ENCODE measurements at regions not wholly inside any gene's neighbourhood (a gene's known extent, or its start where the extent isn't known, plus 50 kb on each side); places are given as distances from the start of the nearest gene placed in this dataset.

GRCh38 chr4:29259556-29259955 lies 1460.6 kb upstream of the PCDH7 start:
- H3K4me3 ChIP-seq (ENCODE audit: control insufficient read depth, low read depth, low read length): no peak overlapping the region
- TF ChIP-seq CTCF (conservative IDR thresholded peaks at IDR 0.05; ENCODE audit: control insufficient read depth, insufficient read depth, low read depth, low read length): no peak
- DNase-seq (ENCODE audit: low read depth): no peak

- no peak for TF ChIP-seq CTCF (conservative IDR thresholded peaks at IDR 0.05; ENCODE audit: control insufficient read depth, insufficient read depth, low read depth, low read length)
- no peak for DNase-seq (ENCODE audit: low read depth)
Observed at GRCh38 chr4:29262986-29263385, 1457.2 kb upstream of the PCDH7 start.

GRCh38 chr4:29276150-29276549 lies 1444.0 kb upstream of the PCDH7 start:
- no peak overlapping the region for H3K4me3 ChIP-seq (ENCODE audit: control insufficient read depth, low read depth, low read length)
- TF ChIP-seq CTCF (conservative IDR thresholded peaks at IDR 0.05; ENCODE audit: control insufficient read depth, insufficient read depth, low read depth, low read length): no peak
- no peak for DNase-seq (ENCODE audit: low read depth)

More at GRCh38 chr4:29262986-29263385, 1457.2 kb upstream of the PCDH7 start:
- no peak overlapping the region for H3K4me3 ChIP-seq (ENCODE audit: control insufficient read depth, low read depth, low read length)

- peak; percentile 44 for DNase-seq (ENCODE audit: low read depth)
- H3K4me3 ChIP-seq (ENCODE audit: control insufficient read depth, low read depth, low read length): no peak overlapping the region
- TF ChIP-seq CTCF (conservative IDR thresholded peaks at IDR 0.05; ENCODE audit: control insufficient read depth, insufficient read depth, low read depth, low read length): no peak
Observed at GRCh38 chr4:29277381-29277780, 1442.8 kb upstream of the PCDH7 start.

- H3K4me3 ChIP-seq (ENCODE audit: control insufficient read depth, low read depth, low read length): no peak overlapping the region
- no peak for TF ChIP-seq CTCF (conservative IDR thresholded peaks at IDR 0.05; ENCODE audit: control insufficient read depth, insufficient read depth, low read depth, low read length)
- peak; percentile 46 for DNase-seq (ENCODE audit: low read depth)
Observed at GRCh38 chr4:29278585-29278984, 1441.6 kb upstream of the PCDH7 start.

- no peak for DNase-seq (ENCODE audit: low read depth)
- no peak for TF ChIP-seq CTCF (conservative IDR thresholded peaks at IDR 0.05; ENCODE audit: control insufficient read depth, insufficient read depth, low read depth, low read length)
- H3K4me3 ChIP-seq (ENCODE audit: control insufficient read depth, low read depth, low read length): no peak overlapping the region
Observed at GRCh38 chr4:29289118-29289517, 1431.1 kb upstream of the PCDH7 start.

- no peak for TF ChIP-seq CTCF (conservative IDR thresholded peaks at IDR 0.05; ENCODE audit: control insufficient read depth, insufficient read depth, low read depth, low read length)
- no peak for DNase-seq (ENCODE audit: low read depth)
- no peak overlapping the region for H3K4me3 ChIP-seq (ENCODE audit: control insufficient read depth, low read depth, low read length)
Observed at GRCh38 chr4:29295280-29295679, 1424.9 kb upstream of the PCDH7 start.

Measured in fibroblast of mammary gland (primary cell).